ENCODE measurements at regions not wholly inside any gene's neighbourhood (a gene's known extent, or its start where the extent isn't known, plus 50 kb on each side); places are given as distances from the start of the nearest gene placed in this dataset.

- Mint-ChIP-seq H3K9me3 (no peaks in the 10 kb centered on the region), H3K27ac (no peak overlapping the region), H3K27me3 (ENCODE audit: low read depth) (no peaks in the 10 kb centered on the region), H3K4me1 (ENCODE audit: low read depth) (peaks cover 54% of the 10 kb centered on the region), H3K4me3 (no peak overlapping the region), H3K36me3 (ENCODE audit: low read depth) (peaks cover 29% of the 10 kb centered on the region)
- no peak for DNase-seq (ENCODE audit: low spot score)
These were observed 60.9 kb upstream of the FUT8 start for GRCh38 chr14:65351493-65352194.

- H3K27me3 Mint-ChIP-seq (ENCODE audit: low read depth): no peaks in the 10 kb centered on the region
- H3K4me1 Mint-ChIP-seq (ENCODE audit: low read depth): peaks cover 57% of the 10 kb centered on the region
- no peak for DNase-seq (ENCODE audit: low spot score)
- H3K36me3 Mint-ChIP-seq (ENCODE audit: low read depth): peaks cover 31% of the 10 kb centered on the region
- H3K9me3 Mint-ChIP-seq: no peaks in the 10 kb centered on the region
- peak overlapping the region; percentile 49 for H3K27ac Mint-ChIP-seq
- H3K4me3 Mint-ChIP-seq: no peak overlapping the region
These were observed 59.5 kb upstream of the FUT8 start for GRCh38 chr14:65352964-65353530.

- H3K9me3 Mint-ChIP-seq: no peaks in the 10 kb centered on the region
- peaks cover 51% of the 10 kb centered on the region for H3K4me1 Mint-ChIP-seq (ENCODE audit: low read depth)
- no peaks in the 10 kb centered on the region for H3K27me3 Mint-ChIP-seq (ENCODE audit: low read depth)
- H3K36me3 Mint-ChIP-seq (ENCODE audit: low read depth): peaks cover 27% of the 10 kb centered on the region
- no peak overlapping the region for H3K27ac Mint-ChIP-seq
- DNase-seq (ENCODE audit: low spot score): no peak
- no peak overlapping the region for H3K4me3 Mint-ChIP-seq
These were observed 58.4 kb upstream of the FUT8 start for GRCh38 chr14:65354131-65354530.

GRCh38 chr14:65354715-65355114 is 57.8 kb upstream of the FUT8 start:
- no peak for DNase-seq (ENCODE audit: low spot score)
- no peak overlapping the region for H3K4me3 Mint-ChIP-seq
- no peak overlapping the region for H3K27ac Mint-ChIP-seq
- H3K4me1 Mint-ChIP-seq (ENCODE audit: low read depth): peaks cover 56% of the 10 kb centered on the region
- H3K27me3 Mint-ChIP-seq (ENCODE audit: low read depth): no peaks in the 10 kb centered on the region
- H3K36me3 Mint-ChIP-seq (ENCODE audit: low read depth): peaks cover 31% of the 10 kb centered on the region
- H3K9me3 Mint-ChIP-seq: no peaks in the 10 kb centered on the region

- Mint-ChIP-seq H3K36me3 (ENCODE audit: low read depth) (peaks cover 33% of the 10 kb centered on the region), H3K27ac (peak overlapping the region; percentile 68), H3K9me3 (no peaks in the 10 kb centered on the region), H3K4me1 (ENCODE audit: low read depth) (peaks cover 58% of the 10 kb centered on the region), H3K27me3 (ENCODE audit: low read depth) (no peaks in the 10 kb centered on the region), H3K4me3 (peak overlapping the region; percentile 46)
- peak; percentile 52 for DNase-seq (ENCODE audit: low spot score)
These were observed 56.1 kb upstream of the FUT8 start for GRCh38 chr14:65356327-65356836.

GRCh38 chr14:65357113-65357512 is 55.4 kb upstream of the FUT8 start:
- H3K4me1 Mint-ChIP-seq (ENCODE audit: low read depth): peaks cover 60% of the 10 kb centered on the region
- peak overlapping the region; percentile 68 for H3K27ac Mint-ChIP-seq
- H3K9me3 Mint-ChIP-seq: no peaks in the 10 kb centered on the region
- H3K27me3 Mint-ChIP-seq (ENCODE audit: low read depth): no peaks in the 10 kb centered on the region
- H3K4me3 Mint-ChIP-seq: peak overlapping the region; percentile 46
- no peak for DNase-seq (ENCODE audit: low spot score)
- peaks cover 32% of the 10 kb centered on the region for H3K36me3 Mint-ChIP-seq (ENCODE audit: low read depth)

GRCh38 chr14:65357689-65358088 is 54.8 kb upstream of the FUT8 start:
- H3K4me1 Mint-ChIP-seq (ENCODE audit: low read depth): peaks cover 59% of the 10 kb centered on the region
- H3K36me3 Mint-ChIP-seq (ENCODE audit: low read depth): peaks cover 32% of the 10 kb centered on the region
- no peaks in the 10 kb centered on the region for H3K27me3 Mint-ChIP-seq (ENCODE audit: low read depth)
- H3K27ac Mint-ChIP-seq: peak overlapping the region; percentile 55
- H3K9me3 Mint-ChIP-seq: no peaks in the 10 kb centered on the region
- DNase-seq (ENCODE audit: low spot score): no peak
- peak overlapping the region; percentile 37 for H3K4me3 Mint-ChIP-seq

- peaks cover 42% of the 10 kb centered on the region for H3K4me1 Mint-ChIP-seq (ENCODE audit: low read depth)
- no peak overlapping the region for H3K4me3 Mint-ChIP-seq
- no peaks in the 10 kb centered on the region for H3K9me3 Mint-ChIP-seq
- peak overlapping the region; percentile 56 for H3K27ac Mint-ChIP-seq
- DNase-seq (ENCODE audit: low spot score): no peak
- H3K27me3 Mint-ChIP-seq (ENCODE audit: low read depth): no peaks in the 10 kb centered on the region
- peaks cover 31% of the 10 kb centered on the region for H3K36me3 Mint-ChIP-seq (ENCODE audit: low read depth)
These were observed 53.0 kb upstream of the FUT8 start for GRCh38 chr14:65359503-65359902.

- no peaks in the 10 kb centered on the region for H3K9me3 Mint-ChIP-seq
- no peak overlapping the region for H3K4me3 Mint-ChIP-seq
- H3K27me3 Mint-ChIP-seq (ENCODE audit: low read depth): no peaks in the 10 kb centered on the region
- no peak for DNase-seq (ENCODE audit: low spot score)
- peaks cover 43% of the 10 kb centered on the region for H3K4me1 Mint-ChIP-seq (ENCODE audit: low read depth)
- H3K36me3 Mint-ChIP-seq (ENCODE audit: low read depth): peaks cover 31% of the 10 kb centered on the region
- no peak overlapping the region for H3K27ac Mint-ChIP-seq
These were observed 52.3 kb upstream of the FUT8 start for GRCh38 chr14:65360144-65360784.

GRCh38 chr14:65361920-65362319 is 50.6 kb upstream of the FUT8 start:
- Mint-ChIP-seq H3K27me3 (ENCODE audit: low read depth) (no peaks in the 10 kb centered on the region), H3K27ac (no peak overlapping the region), H3K36me3 (ENCODE audit: low read depth) (peaks cover 24% of the 10 kb centered on the region), H3K4me3 (no peak overlapping the region), H3K9me3 (no peaks in the 10 kb centered on the region), H3K4me1 (ENCODE audit: low read depth) (peaks cover 33% of the 10 kb centered on the region)
- DNase-seq (ENCODE audit: low spot score): no peak

Data from T-helper 2 cell treated with Interferon-gamma antibody and Interleukin-4, amounts not matched to agents 5 μg/mL and 100 μg/mL, for 36 hours (primary cell).